DOHH2 (cell line): ENCODE measurements at regions not wholly inside any gene's neighbourhood (a gene's known extent, or its start where the extent isn't known, plus 50 kb on each side); places are given as distances from the start of the nearest gene placed in this dataset.

ENCODE experiments used
- H3F3A ChIP-seq: fragments of 200-600 bp; sonication (generic), shearing (Covaris generic); 2 replicates; pipeline ENCODE4 v1.6.0; 2016; ENCODE audit warnings: antibody characterized with exemption, mild to moderate bottlenecking; ENCODE audit not compliant: control insufficient read depth, insufficient read depth
- H3K27ac ChIP-seq: fragments of 200-600 bp; sonication (generic); 2 replicates; pipeline ENCODE4 v1.5.1; 2014; ENCODE audit warnings: low read depth, mild to moderate bottlenecking, low read length, moderate library complexity
- H3K27me3 ChIP-seq: fragments of 200-600 bp; sonication (generic); 2 replicates; pipeline ENCODE4 v1.6.1; 2014; ENCODE audit warnings: mild to moderate bottlenecking, low read length, mixed read lengths; ENCODE audit not compliant: control insufficient read depth
- H3K36me3 ChIP-seq: fragments of 200-600 bp; sonication (generic); 2 replicates; pipeline ENCODE4 v1.6.1; 2014; ENCODE audit warnings: mild to moderate bottlenecking, low read length, moderate library complexity, mixed read lengths; ENCODE audit not compliant: control insufficient read depth
- H3K4me1 ChIP-seq: fragments of 200-600 bp; sonication (generic); 2 replicates; pipeline ENCODE4 v1.6.1; 2014; ENCODE audit warnings: mild to moderate bottlenecking, low read length, mixed read lengths; ENCODE audit not compliant: control insufficient read depth
- H3K4me2 ChIP-seq: fragments of 200-600 bp; sonication (generic); 2 replicates; pipeline ENCODE4 v1.6.0; 2014; ENCODE audit warnings: mild to moderate bottlenecking, low read length, moderate library complexity
- H3K4me3 ChIP-seq: fragments of 200-600 bp; sonication (generic); 2 replicates; pipeline ENCODE4 v1.5.1; 2014; ENCODE audit warnings: mild to moderate bottlenecking, low read length, mixed read lengths
- H3K79me2 ChIP-seq: fragments of 200-600 bp; sonication (generic); 2 replicates; pipeline ENCODE4 v1.6.1; 2014; ENCODE audit warnings: mild to moderate bottlenecking, low read length, mixed read lengths; ENCODE audit not compliant: control insufficient read depth
- H3K9me2 ChIP-seq: fragments of 200-600 bp; sonication (generic); replicated peaks from 2 replicates; pipeline ENCODE4 v1.6.1; 2014; ENCODE audit warnings: mild to moderate bottlenecking, low read length, mixed read lengths; ENCODE audit not compliant: control insufficient read depth
- H3K9me3 ChIP-seq: fragments of 200-600 bp; sonication (generic); 2 replicates; pipeline ENCODE4 v1.6.1; 2014; ENCODE audit warnings: antibody characterized with exemption, low read length, mixed read lengths; ENCODE audit not compliant: control insufficient read depth, insufficient read depth
- H4K20me1 ChIP-seq: fragments of 200-600 bp; sonication (generic); 2 replicates; pipeline ENCODE4 v1.6.0; 2014; ENCODE audit warnings: low read depth, mild to moderate bottlenecking, antibody characterized with exemption, low read length, moderate library complexity; ENCODE audit not compliant: control insufficient read depth, insufficient read depth
- CTCF ChIP-seq: fragments of 200-600 bp; sonication (generic); IDR thresholded peaks from one replicate; pipeline ENCODE4 v1.5.1; 2014; ENCODE audit warnings: antibody characterized with exemption, mild to moderate bottlenecking, low read depth, low read length; ENCODE audit not compliant: poor library complexity, severe bottlenecking
- EZH2phosphoT487 ChIP-seq: fragments of 200-600 bp; sonication (generic); IDR thresholded peaks from 2 replicates; pipeline ENCODE4 v1.6.1; 2017; ENCODE audit warnings: borderline replicate concordance, mild to moderate bottlenecking, antibody characterized with exemption, low read length, moderate library complexity, mixed read lengths

- H4K20me1 ChIP-seq, result no peaks in the 10 kb centered on the region
- no peaks in the 10 kb centered on the region for H3K4me1 ChIP-seq
- no peaks in the 10 kb centered on the region for H3K9me3 ChIP-seq
- TF ChIP-seq CTCF, result no peak
- TF ChIP-seq EZH2phosphoT487, result no peak
- no peak overlapping the region for H3K4me2 ChIP-seq
- H3K27me3 ChIP-seq, result no peaks in the 10 kb centered on the region
- no peak overlapping the region for H3K4me3 ChIP-seq
- no peak overlapping the region for H3K27ac ChIP-seq
- H3K79me2 ChIP-seq, result no peaks in the 10 kb centered on the region
- H3K36me3 ChIP-seq, result no peaks in the 10 kb centered on the region
- H3K9me2 ChIP-seq, result no peaks in the 10 kb centered on the region; the same call in 1 of the 2 replicates
- H3F3A ChIP-seq, result no peaks in the 10 kb centered on the region
Observed at GRCh38 chr14:85425507-85425906, 104.4 kb upstream of the FLRT2 start.

GRCh38 chr14:85426068-85426935 is 103.6 kb upstream of the FLRT2 start:
- Histone ChIP-seq H3K4me2 (no peak overlapping the region), H3K79me2 (no peaks in the 10 kb centered on the region), H3K27ac (no peak overlapping the region), H3K36me3 (no peaks in the 10 kb centered on the region), H3K27me3 (no peaks in the 10 kb centered on the region), H3F3A (no peaks in the 10 kb centered on the region), H3K4me3 (no peak overlapping the region), H4K20me1 (no peaks in the 10 kb centered on the region), H3K4me1 (no peaks in the 10 kb centered on the region), H3K9me2 (no peaks in the 10 kb centered on the region), H3K9me3 (no peaks in the 10 kb centered on the region)
- TF ChIP-seq EZH2phosphoT487 (no peak), CTCF (no peak)

- no peaks in the 10 kb centered on the region for H3K9me3 ChIP-seq
- no peak overlapping the region for H3K4me2 ChIP-seq
- no peaks in the 10 kb centered on the region for H4K20me1 ChIP-seq
- H3K4me3 ChIP-seq, result no peak overlapping the region
- no peak overlapping the region for H3K27ac ChIP-seq
- TF ChIP-seq CTCF (no peak), EZH2phosphoT487 (no peak)
- no peaks in the 10 kb centered on the region for H3F3A ChIP-seq
- H3K36me3 ChIP-seq, result no peaks in the 10 kb centered on the region
- H3K27me3 ChIP-seq, result no peaks in the 10 kb centered on the region
- H3K79me2 ChIP-seq, result no peaks in the 10 kb centered on the region
- H3K9me2 ChIP-seq, result no peaks in the 10 kb centered on the region
- no peaks in the 10 kb centered on the region for H3K4me1 ChIP-seq
Observed at GRCh38 chr14:85428926-85429325, 101.0 kb upstream of the FLRT2 start.
